ENCODE measurements at regions not wholly inside any gene's neighbourhood (a gene's known extent, or its start where the extent isn't known, plus 50 kb on each side); places are given as distances from the start of the nearest gene placed in this dataset.

- POLR2A ChIA-PET, result interaction anchor here (0.8 to 2.0 kb wide), 7 partner anchors 12 to 170 kb away, joined by 4 to 10 read pairs (median 6); no protein-coding TSS in a partner anchor
- intact Hi-C loops (cut with DNase I, micrococcal nuclease), result loop anchor here (1.0 kb wide), 5 partner anchors 11 to 171 kb away; no protein-coding TSS in a partner anchor
- Mint-ChIP-seq H3K9me3 (ENCODE audit: low read depth) (peaks cover 2% of the 10 kb centered on the region), H3K36me3 (ENCODE audit: low read depth) (peaks cover 25% of the 10 kb centered on the region), H3K27ac (peak overlapping the region; percentile 95), H3K4me3 (peak overlapping the region; percentile 80), H3K27me3 (no peaks in the 10 kb centered on the region), H3K4me1 (peaks cover 89% of the 10 kb centered on the region)
- CTCF ChIA-PET, result interaction anchor here (0.8 to 5.7 kb wide), 14 partner anchors 10 to 331 kb away, joined by 3 to 56 read pairs (median 4); no protein-coding TSS in a partner anchor
- DNase-seq (no peak), ATAC-seq (no peak)
These were observed 285.6 kb downstream of the ETS1 start for GRCh38 chr11:128301756-128302155.

- H3K27ac Mint-ChIP-seq, result peak overlapping the region; percentile 93
- peaks cover 26% of the 10 kb centered on the region for H3K36me3 Mint-ChIP-seq (ENCODE audit: low read depth)
- peaks cover 91% of the 10 kb centered on the region for H3K4me1 Mint-ChIP-seq
- no peaks in the 10 kb centered on the region for H3K9me3 Mint-ChIP-seq (ENCODE audit: low read depth)
- ChIA-PET POLR2A (interaction anchor here (0.7 kb wide), 2 partner anchors 44 to 164 kb away, joined by 3 read pairs; no protein-coding TSS in a partner anchor), CTCF (interaction anchor here (0.5 to 5.7 kb wide), 12 partner anchors 8 to 530 kb away, joined by 3 to 56 read pairs (median 4); no protein-coding TSS in a partner anchor)
- peak overlapping the region; percentile 29 for H3K4me3 Mint-ChIP-seq
- DNase-seq (no peak), ATAC-seq (no peak)
- H3K27me3 Mint-ChIP-seq, result no peaks in the 10 kb centered on the region
- intact Hi-C loops (cut with DNase I, micrococcal nuclease), result no loop called here
These were observed 286.6 kb downstream of the ETS1 start for GRCh38 chr11:128300785-128301184.

GRCh38 chr11:128299132-128299726, 288.1 kb downstream of the ETS1 start:
- peak overlapping the region; percentile 42 for H3K4me3 Mint-ChIP-seq
- ATAC-seq (peak; percentile 8), DNase-seq (no peak)
- H3K27ac Mint-ChIP-seq, result peak overlapping the region; percentile 93
- ChIA-PET CTCF (interaction anchor here (0.7 to 5.7 kb wide), 7 partner anchors 8 to 331 kb away, joined by 3 to 56 read pairs (median 7); no protein-coding TSS in a partner anchor), POLR2A (interaction anchor here (0.7 to 1.4 kb wide), 3 partner anchors 9 to 281 kb away, joined by 3 read pairs; no protein-coding TSS in a partner anchor)
- H3K9me3 Mint-ChIP-seq (ENCODE audit: low read depth), result peaks cover 5% of the 10 kb centered on the region
- intact Hi-C loops (cut with DNase I, micrococcal nuclease), result no loop called here
- no peaks in the 10 kb centered on the region for H3K27me3 Mint-ChIP-seq
- H3K4me1 Mint-ChIP-seq, result peaks cover 91% of the 10 kb centered on the region
- peaks cover 31% of the 10 kb centered on the region for H3K36me3 Mint-ChIP-seq (ENCODE audit: low read depth)

GRCh38 chr11:128298271-128298670, 289.1 kb downstream of the ETS1 start:
- POLR2A ChIA-PET, result interaction anchor here (0.7 to 1.4 kb wide), 3 partner anchors 9 to 25 kb away, joined by 3 to 8 read pairs (median 4); no protein-coding TSS in a partner anchor
- DNase-seq, result no peak

GRCh38 chr11:128297805-128298204, 289.6 kb downstream of the ETS1 start:
- H3K9me3 Mint-ChIP-seq (ENCODE audit: low read depth), result peaks cover 5% of the 10 kb centered on the region
- no peaks in the 10 kb centered on the region for H3K27me3 Mint-ChIP-seq
- DNase-seq (no peak), ATAC-seq (no peak)
- intact Hi-C loops (cut with DNase I, micrococcal nuclease), result no loop called here
- ChIA-PET POLR2A (interaction anchor here (1.3 kb wide), 1 partner anchor 9 kb away, joined by 8 read pairs; no protein-coding TSS in a partner anchor), CTCF (interaction anchor here (0.6 to 2.0 kb wide), 11 partner anchors 9 to 333 kb away, joined by 3 to 7 read pairs (median 4); no protein-coding TSS in a partner anchor)
- H3K27ac Mint-ChIP-seq, result peak overlapping the region; percentile 93
- peaks cover 33% of the 10 kb centered on the region for H3K36me3 Mint-ChIP-seq (ENCODE audit: low read depth)
- peaks cover 91% of the 10 kb centered on the region for H3K4me1 Mint-ChIP-seq
- H3K4me3 Mint-ChIP-seq, result peak overlapping the region; percentile 6

More at GRCh38 chr11:128298271-128298670, 289.1 kb downstream of the ETS1 start:
- H3K4me1 Mint-ChIP-seq, result peaks cover 91% of the 10 kb centered on the region
- ATAC-seq, result no peak
- no peaks in the 10 kb centered on the region for H3K27me3 Mint-ChIP-seq
- peaks cover 5% of the 10 kb centered on the region for H3K9me3 Mint-ChIP-seq (ENCODE audit: low read depth)
- CTCF ChIA-PET, result interaction anchor here (0.8 to 5.7 kb wide), 8 partner anchors 9 to 213 kb away, joined by 3 to 26 read pairs (median 4); no protein-coding TSS in a partner anchor
- H3K4me3 Mint-ChIP-seq, result peak overlapping the region; percentile 6
- H3K36me3 Mint-ChIP-seq (ENCODE audit: low read depth), result peaks cover 31% of the 10 kb centered on the region
- peak overlapping the region; percentile 93 for H3K27ac Mint-ChIP-seq
- intact Hi-C loops (cut with DNase I, micrococcal nuclease), result no loop called here

- peaks cover 5% of the 10 kb centered on the region for H3K9me3 Mint-ChIP-seq (ENCODE audit: low read depth)
- H3K4me1 Mint-ChIP-seq, result peaks cover 95% of the 10 kb centered on the region
- no peak overlapping the region for H3K4me3 Mint-ChIP-seq
- intact Hi-C loops (cut with DNase I, micrococcal nuclease), result no loop called here
- ATAC-seq (peak; percentile 31), DNase-seq (peak; percentile 46)
- POLR2A ChIA-PET, result interaction anchor here (1.3 kb wide), 1 partner anchor 8 kb away, joined by 8 read pairs; no protein-coding TSS in a partner anchor
- CTCF ChIA-PET, result interaction anchor here (0.6 to 2.0 kb wide), 9 partner anchors 11 to 333 kb away, joined by 3 to 7 read pairs (median 4); no protein-coding TSS in a partner anchor
- peaks cover 34% of the 10 kb centered on the region for H3K36me3 Mint-ChIP-seq (ENCODE audit: low read depth)
- H3K27me3 Mint-ChIP-seq, result no peaks in the 10 kb centered on the region
- H3K27ac Mint-ChIP-seq, result peak overlapping the region; percentile 93
These were observed 290.2 kb downstream of the ETS1 start for GRCh38 chr11:128297091-128297651.

- DNase-seq, result no peak
- peaks cover 96% of the 10 kb centered on the region for H3K4me1 Mint-ChIP-seq
- H3K9me3 Mint-ChIP-seq (ENCODE audit: low read depth), result peaks cover 5% of the 10 kb centered on the region
- no peak for ATAC-seq
- no peaks in the 10 kb centered on the region for H3K27me3 Mint-ChIP-seq
- intact Hi-C loops (cut with DNase I, micrococcal nuclease), result no loop called here
- H3K4me3 Mint-ChIP-seq, result no peak overlapping the region
- POLR2A ChIA-PET, result no interaction called here
- H3K27ac Mint-ChIP-seq, result peak overlapping the region; percentile 68
- CTCF ChIA-PET, result interaction anchor here (0.9 to 1.4 kb wide), 3 partner anchors 24 to 178 kb away, joined by 3 to 8 read pairs (median 4); no protein-coding TSS in a partner anchor
- peaks cover 29% of the 10 kb centered on the region for H3K36me3 Mint-ChIP-seq (ENCODE audit: low read depth)
These were observed 292.7 kb downstream of the ETS1 start for GRCh38 chr11:128294671-128295050.

- ATAC-seq (no peak), DNase-seq (peak; percentile 53)
- Mint-ChIP-seq H3K4me1 (peaks cover 96% of the 10 kb centered on the region), H3K4me3 (no peak overlapping the region), H3K36me3 (ENCODE audit: low read depth) (peaks cover 26% of the 10 kb centered on the region), H3K27ac (peak overlapping the region; percentile 98), H3K27me3 (no peaks in the 10 kb centered on the region), H3K9me3 (ENCODE audit: low read depth) (peaks cover 5% of the 10 kb centered on the region)
- intact Hi-C loops (cut with DNase I, micrococcal nuclease), result no loop called here
- CTCF ChIA-PET, result interaction anchor here (0.6 to 5.1 kb wide), 4 partner anchors 7 to 27 kb away, joined by 3 to 56 read pairs (median 6); no protein-coding TSS in a partner anchor
- POLR2A ChIA-PET, result interaction anchor here (0.9 kb wide), 1 partner anchor 178 kb away, joined by 3 read pairs; no protein-coding TSS in a partner anchor
These were observed 293.2 kb downstream of the ETS1 start for GRCh38 chr11:128294001-128294670.

- intact Hi-C loops (cut with DNase I, micrococcal nuclease), result no loop called here
- CTCF ChIA-PET, result interaction anchor here (1.2 to 5.1 kb wide), 8 partner anchors 9 to 339 kb away, joined by 3 to 56 read pairs (median 11); no protein-coding TSS in a partner anchor
These were observed 295.5 kb downstream of the ETS1 start for GRCh38 chr11:128291835-128292234.

GRCh38 chr11:128291007-128291406, 296.4 kb downstream of the ETS1 start:
- POLR2A ChIA-PET, result interaction anchor here (0.6 to 4.2 kb wide), 15 partner anchors 9 to 339 kb away, joined by 3 to 41 read pairs (median 4); no protein-coding TSS in a partner anchor
- CTCF ChIA-PET, result interaction anchor here (0.5 to 5.1 kb wide), 41 partner anchors 10 to 540 kb away, joined by 3 to 56 read pairs (median 5); no protein-coding TSS in a partner anchor
- Mint-ChIP-seq H3K9me3 (ENCODE audit: low read depth) (peaks cover 5% of the 10 kb centered on the region), H3K4me3 (peak overlapping the region; percentile 78), H3K36me3 (ENCODE audit: low read depth) (peaks cover 26% of the 10 kb centered on the region), H3K27me3 (no peaks in the 10 kb centered on the region), H3K27ac (peak overlapping the region; percentile 98), H3K4me1 (peaks cover 97% of the 10 kb centered on the region)
- no peak for ATAC-seq
- intact Hi-C loops (cut with DNase I, micrococcal nuclease), result no loop called here
- no peak for DNase-seq

More at GRCh38 chr11:128291835-128292234, 295.5 kb downstream of the ETS1 start:
- H3K36me3 Mint-ChIP-seq (ENCODE audit: low read depth), result peaks cover 26% of the 10 kb centered on the region
- H3K4me3 Mint-ChIP-seq, result peak overlapping the region; percentile 78
- DNase-seq (peak; percentile 77), ATAC-seq (peak; percentile 4)
- peaks cover 96% of the 10 kb centered on the region for H3K4me1 Mint-ChIP-seq
- no peaks in the 10 kb centered on the region for H3K27me3 Mint-ChIP-seq
- POLR2A ChIA-PET, result interaction anchor here (1.2 to 4.2 kb wide), 3 partner anchors 26 to 180 kb away, joined by 3 to 41 read pairs (median 8); no protein-coding TSS in a partner anchor
- peaks cover 5% of the 10 kb centered on the region for H3K9me3 Mint-ChIP-seq (ENCODE audit: low read depth)
- H3K27ac Mint-ChIP-seq, result peak overlapping the region; percentile 98
